H1 (cell line): ENCODE measurements at regions not wholly inside any gene's neighbourhood (a gene's known extent, or its start where the extent isn't known, plus 50 kb on each side); places are given as distances from the start of the nearest gene placed in this dataset.

Experiments used
- CTCF ChIA-PET: fragments of 300-600 bp; sonication (Branson Sonifier 250); formaldehyde crosslinking; loops from one replicate; lab custom pipeline; 2021; ENCODE audit not compliant: partially characterized antibody; lab: Charles Lee
- POLR2A ChIA-PET: fragments of 300-600 bp; sonication (Branson Sonifier 250); formaldehyde crosslinking; loops from one replicate; lab custom pipeline; 2021; ENCODE audit warnings: inconsistent platforms; ENCODE audit not compliant: partially characterized antibody; lab: Charles Lee
- DNase-seq, 2 experiments: peaks; one replicate each; pipeline versions ENCODE4 v3.0.0 to v3.0.0-alpha.2; 2010 to 2022; ENCODE audit warnings: low spot score in 2 of 2, low read depth in 1 of 2, mixed read lengths in 1 of 2
- FAIRE-seq: peaks from 2 replicates; lab custom pipeline; 2011; peaks lifted over from hg19 to GRCh38; lab: Jason Lieb, UNC
- H2AFZ ChIP-seq: 2 replicates; pipeline ENCODE4 v1.8.1; 2012; ENCODE audit warnings: low read length, inconsistent platforms
- H2AK5ac ChIP-seq: 2 replicates; pipeline ENCODE4 v1.6.1; 2013; ENCODE audit warnings: low read depth, low read length
- H2BK120ac ChIP-seq: replicated peaks from 2 replicates; pipeline ENCODE3; 2013; ENCODE audit warnings: low read depth, low read length, inconsistent platforms
- H2BK12ac ChIP-seq: 2 replicates; pipeline ENCODE4 v1.6.1; 2013; ENCODE audit warnings: low read depth, low read length
- H2BK15ac ChIP-seq: 2 replicates; pipeline ENCODE4 v1.6.1; 2013; ENCODE audit warnings: low read length
- H2BK20ac ChIP-seq: 2 replicates; pipeline ENCODE4 v1.6.1; 2013; ENCODE audit warnings: low read length
- H2BK5ac ChIP-seq: 2 replicates; pipeline ENCODE4 v1.6.1; 2013; ENCODE audit warnings: low read depth, low read length
- H3K14ac ChIP-seq: 2 replicates; pipeline ENCODE4 v1.6.1; 2013; ENCODE audit warnings: inconsistent platforms; ENCODE audit not compliant: insufficient read length
- H3K18ac ChIP-seq: 2 replicates; pipeline ENCODE4 v1.6.1; 2013; ENCODE audit warnings: low read length; ENCODE audit errors: extremely low read depth
- H3K23ac ChIP-seq: 2 replicates; pipeline ENCODE4 v1.6.1; 2013; ENCODE audit warnings: inconsistent platforms; ENCODE audit not compliant: insufficient read length
- H3K23me2 ChIP-seq: 2 replicates; pipeline ENCODE4 v1.6.1; 2013; ENCODE audit warnings: low read depth, low read length
- H3K27ac ChIP-seq: 2 replicates; pipeline ENCODE4 v1.6.1; 2011; ENCODE audit warnings: low read depth, low read length, inconsistent platforms
- H3K27me3 ChIP-seq, 4 experiments: replicated peaks in 1 of 4; 1 replicate in 1 of 4; 2 replicates in 3 of 4; pipeline versions ENCODE4 v1.6.1 to v1.8.1; 2011 to 2013; ENCODE audit warnings: low read length in 3 of 4, mild to moderate bottlenecking in 3 of 4, inconsistent platforms in 2 of 4, mixed read lengths in 2 of 4, moderate library complexity in 1 of 4; ENCODE audit not compliant: control insufficient read depth in 3 of 4, insufficient read depth in 3 of 4; ENCODE audit errors: extremely low read depth in 1 of 4
- H3K36me3 ChIP-seq, 4 experiments: 2 replicates each; pipeline versions ENCODE4 v1.6.1 to v1.8.1; 2011 to 2013; ENCODE audit warnings: mild to moderate bottlenecking in 4 of 4, low read length in 3 of 4, moderate library complexity in 2 of 4, control low read depth in 1 of 4, inconsistent platforms in 1 of 4; ENCODE audit not compliant: insufficient read depth in 4 of 4, control insufficient read depth in 2 of 4
- H3K4ac ChIP-seq: replicated peaks from 2 replicates; pipeline ENCODE3; 2013; ENCODE audit warnings: low read length, low read depth, mixed read lengths, inconsistent platforms; ENCODE audit not compliant: insufficient read length
- H3K4me1 ChIP-seq, 4 experiments: replicated peaks in 1 of 4; 1 replicate in 1 of 4; 2 replicates in 3 of 4; pipeline versions ENCODE4 v1.6.1 to v1.8.1; 2011 to 2013; ENCODE audit warnings: low read length in 3 of 4, inconsistent platforms in 2 of 4, mixed read lengths in 1 of 4; ENCODE audit not compliant: insufficient read depth in 4 of 4, control insufficient read depth in 3 of 4
- H3K4me2 ChIP-seq, 2 experiments: 2 replicates each; pipeline versions ENCODE4 v1.6.1 to v1.8.1; 2011 to 2013; ENCODE audit warnings: low read depth in 2 of 2, low read length in 2 of 2, control low read depth in 1 of 2, inconsistent platforms in 1 of 2, mild to moderate bottlenecking in 1 of 2; ENCODE audit not compliant: insufficient read depth in 1 of 2
- H3K4me3 ChIP-seq, 4 experiments: fragments of 200-600, 300-600 bp in 1 of 4; sonication (generic), shearing (Covaris generic), sonication (Bioruptor Twin) in 1 of 4; 2 replicates each; pipeline versions ENCODE4 v1.5.1 to v1.8.1; 2011 to 2016; ENCODE audit warnings: low read length in 4 of 4, low read depth in 3 of 4, control low read depth in 2 of 4, inconsistent platforms in 2 of 4, mild to moderate bottlenecking in 2 of 4, mixed read lengths in 1 of 4, moderate library complexity in 1 of 4; ENCODE audit not compliant: insufficient read depth in 2 of 4; ENCODE audit errors: extremely low read depth in 1 of 4
- H3K56ac ChIP-seq: replicated peaks from 2 replicates; pipeline ENCODE3; 2013; ENCODE audit warnings: low read depth, mild to moderate bottlenecking, mixed read lengths, low read length, inconsistent platforms; ENCODE audit not compliant: insufficient read length
- H3K79me1 ChIP-seq: 2 replicates; pipeline ENCODE4 v1.6.1; 2013; ENCODE audit warnings: low read depth, low read length, control low read depth
- H3K79me2 ChIP-seq, 2 experiments: 2 replicates each; pipeline versions ENCODE4 v1.6.1 to v1.8.1; 2012 to 2013; ENCODE audit warnings: low read length in 2 of 2, mild to moderate bottlenecking in 2 of 2, inconsistent platforms in 1 of 2; ENCODE audit not compliant: insufficient read depth in 2 of 2, control insufficient read depth in 1 of 2
- H3K9ac ChIP-seq, 4 experiments: replicated peaks in 1 of 4; 1 replicate in 1 of 4; 2 replicates in 3 of 4; pipeline versions ENCODE4 v1.6.1 to v1.8.1; 2011 to 2013; ENCODE audit warnings: low read depth in 3 of 4, low read length in 3 of 4, control low read depth in 2 of 4, mild to moderate bottlenecking in 2 of 4, moderate library complexity in 2 of 4, inconsistent platforms in 1 of 4; ENCODE audit errors: extremely low read depth in 1 of 4
- H3K9me3 ChIP-seq, 2 experiments: 2 replicates each; pipeline versions ENCODE4 v1.6.1 to v1.8.1; 2012 to 2013; ENCODE audit warnings: mild to moderate bottlenecking in 2 of 2, moderate library complexity in 2 of 2, control low read depth in 1 of 2, inconsistent platforms in 1 of 2, low read depth in 1 of 2, low read length in 1 of 2, mixed read lengths in 1 of 2; ENCODE audit not compliant: insufficient read depth in 2 of 2
- H4K20me1 ChIP-seq, 2 experiments: replicated peaks in 1 of 2; 2 replicates each; pipeline versions ENCODE3 to v1.8.1; 2011 to 2013; ENCODE audit warnings: inconsistent platforms in 2 of 2, low read length in 2 of 2, mild to moderate bottlenecking in 1 of 2; ENCODE audit not compliant: insufficient read depth in 2 of 2, control insufficient read depth in 1 of 2
- H4K5ac ChIP-seq: 2 replicates; pipeline ENCODE4 v1.6.1; 2013; ENCODE audit warnings: low read length, low read depth, mixed read lengths, inconsistent platforms; ENCODE audit not compliant: insufficient read length
- H4K8ac ChIP-seq: 2 replicates; pipeline ENCODE4 v1.8.0; 2013; ENCODE audit warnings: mild to moderate bottlenecking, moderate library complexity, low read length, inconsistent platforms; ENCODE audit not compliant: insufficient read depth; ENCODE audit errors: extremely low read depth
- H4K91ac ChIP-seq: replicated peaks from 2 replicates; pipeline ENCODE3; 2013; ENCODE audit warnings: low read length, mixed read lengths, inconsistent platforms; ENCODE audit not compliant: insufficient read length
- BACH1 ChIP-seq: IDR thresholded peaks from 2 replicates; pipeline ENCODE4 v1.6.1; 2012; ENCODE audit warnings: low read length, improper control_type of control experiment
- JUN ChIP-seq: IDR thresholded peaks from 2 replicates; pipeline ENCODE4 v1.6.1; 2011; ENCODE audit warnings: low read depth, mild to moderate bottlenecking, improper control_type of control experiment, low read length

DNA sequence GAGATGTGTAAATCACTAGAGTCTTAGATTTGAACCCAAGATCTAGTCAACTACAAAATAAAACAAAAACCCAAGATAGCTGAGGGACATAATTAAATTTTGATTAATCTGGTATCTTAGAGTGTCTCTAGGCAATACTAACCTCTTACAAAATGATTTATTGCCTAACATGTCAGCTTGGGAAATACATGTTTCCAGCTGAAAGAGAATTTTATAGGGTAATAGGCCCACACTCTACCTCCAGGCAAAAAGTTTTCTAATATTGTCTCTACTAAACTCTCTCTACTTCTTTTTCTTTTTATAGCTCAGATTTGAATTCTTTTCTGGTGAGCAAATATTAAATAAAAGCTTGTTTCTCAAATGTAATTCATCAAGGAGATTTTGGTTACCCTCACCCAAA is 263.2 kb downstream of the IL15 start:
- Histone ChIP-seq H4K91ac (no peak overlapping the region), H3K4me3 (no peak overlapping the region), H3K56ac (no peak overlapping the region), H2BK12ac (no peak overlapping the region), H2AK5ac (no peak overlapping the region), H3K18ac (no peak overlapping the region), H3K23ac (no peak overlapping the region), H2BK15ac (no peak overlapping the region), H4K20me1 (no peaks in the 10 kb centered on the region), H3K27me3 (no peaks in the 10 kb centered on the region), H3K14ac (no peak overlapping the region), H3K4me1 (peaks cover 0 to 7% (median 3%) of the 10 kb centered on the region in 4 experiments; a peak in 3 of 7 replicates), H3K23me2 (no peaks in the 10 kb centered on the region; the same call in 1 of the 2 replicates), H3K79me2 (no peaks in the 10 kb centered on the region), H3K4me2 (no peak overlapping the region), H2BK20ac (no peak overlapping the region), H3K36me3 (no peaks in the 10 kb centered on the region), H2AFZ (no peak overlapping the region), H4K5ac (no peak overlapping the region), H3K9me3 (peaks cover 0 to 8% of the 10 kb centered on the region in 2 experiments; a peak in 2 of 4 replicates), H4K8ac (no peak overlapping the region), H2BK5ac (no peak overlapping the region), H3K9ac (no peak overlapping the region), H3K27ac (no peak overlapping the region), H3K79me1 (no peaks in the 10 kb centered on the region), H3K4ac (no peak overlapping the region), H2BK120ac (no peak overlapping the region)
- ChIA-PET POLR2A (no interaction called here), CTCF (no interaction called here)
- no peak for FAIRE-seq
- DNase-seq = no peak
- TF ChIP-seq BACH1 = no peak
- no peak for TF ChIP-seq JUN
